ENCODE measurements at regions not wholly inside any gene's neighbourhood (a gene's known extent, or its start where the extent isn't known, plus 50 kb on each side); places are given as distances from the start of the nearest gene placed in this dataset.

DNA sequence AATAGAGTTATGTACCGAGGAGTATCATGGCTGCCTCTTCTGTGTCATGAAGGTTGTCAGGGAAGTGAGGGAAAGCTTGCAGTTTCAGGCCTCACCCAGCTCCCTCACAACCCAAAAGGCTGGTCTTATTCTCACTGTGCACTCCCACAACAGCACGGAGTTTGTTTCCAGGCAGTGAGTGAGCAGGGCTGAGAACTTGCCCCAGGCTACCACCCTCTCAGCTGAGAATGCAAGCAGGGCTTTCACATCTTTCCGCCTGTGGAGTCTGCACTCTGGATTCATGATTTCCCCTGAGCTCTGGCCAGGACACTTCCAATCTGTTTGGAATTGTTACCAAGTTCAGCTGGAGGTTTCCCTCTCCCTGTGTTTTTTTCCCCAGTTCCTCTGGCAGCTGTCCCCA, 2284.7 kb upstream of the PCDH20 start:
- no peak overlapping the region for H3K4me3 ChIP-seq
- WGBS, result 55% methylated on average over 3 of the region's 3 CpGs
- H3K27me3 ChIP-seq, result no peaks in the 10 kb centered on the region
- no peaks in the 10 kb centered on the region for H3K9me3 ChIP-seq
- no peak for DNase-seq (ENCODE audit: extremely low spot score)
- no peak overlapping the region for H3K27ac ChIP-seq (replicated peaks in 1 of 4)
- H3K36me3 ChIP-seq, result no peaks in the 10 kb centered on the region
- peaks cover 0 to 6% (median 0%) of the 10 kb centered on the region in 4 donors for H3K4me1 ChIP-seq
- no peak for TF ChIP-seq POLR2AphosphoS5 (IDR thresholded peaks at IDR 0.05)
- no peak for TF ChIP-seq POLR2A (IDR thresholded peaks at IDR 0.05; ENCODE audit: low read depth)
- TF ChIP-seq EP300 (IDR thresholded peaks at IDR 0.05), result no peak
- TF ChIP-seq, protein P1, sequence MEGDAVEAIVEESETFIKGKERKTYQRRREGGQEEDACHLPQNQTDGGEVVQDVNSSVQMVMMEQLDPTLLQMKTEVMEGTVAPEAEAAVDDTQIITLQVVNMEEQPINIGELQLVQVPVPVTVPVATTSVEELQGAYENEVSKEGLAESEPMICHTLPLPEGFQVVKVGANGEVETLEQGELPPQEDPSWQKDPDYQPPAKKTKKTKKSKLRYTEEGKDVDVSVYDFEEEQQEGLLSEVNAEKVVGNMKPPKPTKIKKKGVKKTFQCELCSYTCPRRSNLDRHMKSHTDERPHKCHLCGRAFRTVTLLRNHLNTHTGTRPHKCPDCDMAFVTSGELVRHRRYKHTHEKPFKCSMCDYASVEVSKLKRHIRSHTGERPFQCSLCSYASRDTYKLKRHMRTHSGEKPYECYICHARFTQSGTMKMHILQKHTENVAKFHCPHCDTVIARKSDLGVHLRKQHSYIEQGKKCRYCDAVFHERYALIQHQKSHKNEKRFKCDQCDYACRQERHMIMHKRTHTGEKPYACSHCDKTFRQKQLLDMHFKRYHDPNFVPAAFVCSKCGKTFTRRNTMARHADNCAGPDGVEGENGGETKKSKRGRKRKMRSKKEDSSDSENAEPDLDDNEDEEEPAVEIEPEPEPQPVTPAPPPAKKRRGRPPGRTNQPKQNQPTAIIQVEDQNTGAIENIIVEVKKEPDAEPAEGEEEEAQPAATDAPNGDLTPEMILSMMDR (IDR thresholded peaks at IDR 0.05), result no peak
- intact Hi-C loops (cut with DNase I), result no loop called here

- no peak for DNase-seq (ENCODE audit: extremely low spot score)
- Histone ChIP-seq H3K9me3 (no peaks in the 10 kb centered on the region), H3K27me3 (no peaks in the 10 kb centered on the region), H3K27ac (replicated peaks in 1 of 4) (no peak overlapping the region), H3K36me3 (no peaks in the 10 kb centered on the region), H3K4me1 (peaks cover 0 to 5% (median 0%) of the 10 kb centered on the region in 4 donors), H3K4me3 (no peak overlapping the region)
- 95% methylated on average over 5 of the region's 5 CpGs for WGBS
- intact Hi-C loops (cut with DNase I), result no loop called here
- no peak for TF ChIP-seq EP300 (IDR thresholded peaks at IDR 0.05)
- TF ChIP-seq, protein P1 (IDR thresholded peaks at IDR 0.05), result no peak
- no peak for TF ChIP-seq POLR2AphosphoS5 (IDR thresholded peaks at IDR 0.05)
- TF ChIP-seq POLR2A (IDR thresholded peaks at IDR 0.05; ENCODE audit: low read depth), result no peak
Observed at GRCh38 chr13:63699948-63700347, 2284.3 kb upstream of the PCDH20 start.

GRCh38 chr13:63696055-63696454, 2280.4 kb upstream of the PCDH20 start:
- DNase-seq (ENCODE audit: extremely low spot score), result no peak
- TF ChIP-seq, protein P1 (IDR thresholded peaks at IDR 0.05), result no peak
- TF ChIP-seq POLR2A (IDR thresholded peaks at IDR 0.05; ENCODE audit: low read depth) (no peak), POLR2AphosphoS5 (IDR thresholded peaks at IDR 0.05) (no peak), EP300 (IDR thresholded peaks at IDR 0.05) (no peak)
- H3K27me3 ChIP-seq, result no peaks in the 10 kb centered on the region
- H3K4me1 ChIP-seq, result no peaks in the 10 kb centered on the region
- H3K36me3 ChIP-seq, result no peaks in the 10 kb centered on the region
- H3K9me3 ChIP-seq, result no peaks in the 10 kb centered on the region
- intact Hi-C loops (cut with DNase I), result no loop called here
- no peak overlapping the region for H3K4me3 ChIP-seq
- H3K27ac ChIP-seq (replicated peaks in 1 of 4), result no peak overlapping the region

DNA sequence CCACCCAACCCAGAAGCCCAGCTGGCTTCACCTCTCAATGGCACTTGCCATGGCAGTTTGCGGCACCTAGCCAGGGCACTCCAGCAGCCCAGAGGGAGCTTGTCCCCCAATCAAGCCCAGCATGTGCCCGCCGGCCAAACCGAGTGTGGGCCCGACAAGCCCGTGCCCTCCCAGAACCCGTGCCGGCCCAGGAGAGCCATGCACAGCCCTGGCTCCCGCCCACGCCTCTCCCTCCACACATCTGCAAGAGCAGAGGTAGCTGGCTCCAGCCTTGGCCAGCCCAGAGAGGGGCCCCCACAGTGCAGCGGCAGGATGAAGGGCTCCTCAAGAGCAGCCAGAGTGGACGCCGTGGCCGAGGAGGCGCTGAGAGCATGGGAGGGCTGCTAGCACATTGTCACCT, 2278.0 kb upstream of the PCDH20 start:
- Histone ChIP-seq H3K4me1 (no peaks in the 10 kb centered on the region), H3K4me3 (no peak overlapping the region), H3K9me3 (no peaks in the 10 kb centered on the region), H3K36me3 (no peaks in the 10 kb centered on the region), H3K27ac (replicated peaks in 1 of 4) (no peak overlapping the region), H3K27me3 (no peaks in the 10 kb centered on the region)
- no peak for DNase-seq (ENCODE audit: extremely low spot score)
- intact Hi-C loops (cut with DNase I), result no loop called here
- 92% methylated on average over 15 of the region's 15 CpGs for WGBS
- no peak for TF ChIP-seq POLR2A (IDR thresholded peaks at IDR 0.05; ENCODE audit: low read depth)

- intact Hi-C loops (cut with DNase I), result no loop called here
- DNase-seq (ENCODE audit: extremely low spot score), result no peak
- TF ChIP-seq, protein P1 (IDR thresholded peaks at IDR 0.05), result no peak
- no peak for TF ChIP-seq POLR2A (IDR thresholded peaks at IDR 0.05; ENCODE audit: low read depth)
- no peak for TF ChIP-seq EP300 (IDR thresholded peaks at IDR 0.05)
- no peak for TF ChIP-seq POLR2AphosphoS5 (IDR thresholded peaks at IDR 0.05)
- no peak overlapping the region for H3K27ac ChIP-seq (replicated peaks in 1 of 4)
- H3K4me1 ChIP-seq, result no peaks in the 10 kb centered on the region
- no peak overlapping the region for H3K4me3 ChIP-seq
- H3K27me3 ChIP-seq, result no peaks in the 10 kb centered on the region
- H3K9me3 ChIP-seq, result no peaks in the 10 kb centered on the region
- 82% methylated on average over 3 of the region's 3 CpGs for WGBS
- H3K36me3 ChIP-seq, result no peaks in the 10 kb centered on the region
Observed at GRCh38 chr13:63691474-63691873, 2275.8 kb upstream of the PCDH20 start.

Measured in esophagus muscularis mucosa (tissue), 4 donors.